Stimulated activated naive CD8-positive, alpha-beta T cell treated with anti-CD3 and anti-CD28 coated beads, Interleukin-15, amount 100 ng/mL, for 72 hours (primary cell): ENCODE measurements at regions not wholly inside any gene's neighbourhood (a gene's known extent, or its start where the extent isn't known, plus 50 kb on each side); places are given as distances from the start of the nearest gene placed in this dataset.

Source experiments
- ATAC-seq: fragments of 150-1000 bp; cut with Tn5 transposase; 2 replicates; pipeline ENCODE4 v1.10.0; 2021; ENCODE audit warnings: mild to moderate bottlenecking, moderate library complexity
- DNase-seq, 2 donors: peaks; one replicate each; pipeline ENCODE4 v3.0.0; 2021 to 2022
- H3K27ac Mint-ChIP-seq, 2 donors: one replicate each; pipeline ENCODE4 v1.8.0; 2022; ENCODE audit warnings: mild to moderate bottlenecking in 2 of 2, mixed read lengths in 2 of 2, moderate library complexity in 2 of 2
- H3K27me3 Mint-ChIP-seq: one replicate; pipeline ENCODE4 v1.8.0; 2022; ENCODE audit warnings: mixed read lengths
- H3K4me1 Mint-ChIP-seq: one replicate; pipeline ENCODE4 v1.8.0; 2022; ENCODE audit warnings: mild to moderate bottlenecking, mixed read lengths
- H3K4me3 Mint-ChIP-seq, 2 donors: one replicate each; pipeline ENCODE4 v1.8.0; 2022; ENCODE audit warnings: mild to moderate bottlenecking in 2 of 2, mixed read lengths in 2 of 2, moderate library complexity in 1 of 2
- H3K9me3 Mint-ChIP-seq, 2 donors: one replicate each; pipeline ENCODE4 v1.8.0; 2022; ENCODE audit warnings: mixed read lengths in 2 of 2

DNA sequence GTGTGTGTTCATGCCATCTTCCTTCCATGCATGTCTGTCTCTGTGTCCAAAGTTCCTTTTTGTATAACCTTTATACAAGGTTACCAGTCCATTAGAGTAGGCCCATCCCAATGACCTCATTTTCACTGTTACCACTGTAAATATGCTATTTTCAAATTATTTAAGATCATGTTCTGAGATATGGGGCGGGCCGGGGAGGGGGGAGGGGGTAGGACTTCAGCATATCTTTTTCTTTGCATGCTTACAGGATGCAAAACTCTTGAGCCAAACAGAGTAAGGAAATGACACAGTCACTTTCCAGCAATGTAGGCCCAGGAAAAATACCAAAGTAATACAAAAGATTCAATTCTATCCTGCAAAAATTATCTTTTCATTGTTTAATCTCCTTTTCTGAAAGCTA lies 124.1 kb upstream of the HNRNPA3 start:
- Mint-ChIP-seq H3K4me3 (no peak overlapping the region), H3K27ac (no peak overlapping the region), H3K9me3 (no peaks in the 10 kb centered on the region), H3K27me3 (peaks cover 9% of the 10 kb centered on the region), H3K4me1 (peaks cover 8% of the 10 kb centered on the region)
- ATAC-seq (no peak), DNase-seq (no peak)

DNA sequence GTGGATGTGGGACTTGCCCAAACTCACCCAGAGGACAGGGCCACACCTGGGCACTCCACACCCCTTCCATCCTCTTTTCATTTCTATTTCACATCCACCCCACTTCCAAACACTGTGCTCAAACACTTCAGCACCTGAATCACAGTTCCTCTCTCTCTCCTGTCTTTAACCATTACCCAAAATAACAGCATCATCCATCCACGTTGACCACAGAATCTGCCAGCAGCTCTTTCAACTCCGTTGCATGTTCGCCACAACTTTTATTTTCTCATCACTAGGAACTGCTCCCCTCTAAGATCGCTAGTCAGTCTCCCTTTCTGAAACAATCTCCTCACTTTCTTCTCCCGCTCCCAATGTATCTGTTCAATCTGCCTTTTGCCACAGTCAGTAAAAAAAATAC lies 121.6 kb upstream of the HNRNPA3 start:
- DNase-seq (no peak), ATAC-seq (peak; percentile 18)
- Mint-ChIP-seq H3K4me1 (peaks cover 8% of the 10 kb centered on the region), H3K4me3 (no peak overlapping the region), H3K27me3 (peaks cover 9% of the 10 kb centered on the region), H3K27ac (no peak overlapping the region), H3K9me3 (no peaks in the 10 kb centered on the region)

DNA sequence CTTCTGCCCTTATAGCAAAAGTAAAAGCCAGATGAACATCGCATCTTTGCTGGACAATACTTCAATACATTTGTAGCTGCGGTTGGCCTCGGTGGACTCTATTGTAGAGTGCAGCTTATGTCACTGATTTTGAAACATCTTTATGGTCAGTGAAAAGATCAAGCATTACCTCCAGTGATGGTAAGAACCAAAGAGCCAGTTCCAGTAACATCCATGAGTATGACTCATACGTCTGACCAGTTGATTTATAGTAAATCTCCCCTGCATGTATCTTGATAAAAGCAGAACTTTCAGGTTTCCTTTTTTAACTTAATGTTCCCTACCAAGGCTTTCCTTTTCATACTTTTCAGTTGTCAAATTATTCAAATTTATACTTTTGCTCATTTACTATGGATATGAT lies 119.2 kb upstream of the HNRNPA3 start:
- H3K27ac Mint-ChIP-seq, result peak overlapping the region in 1 of 2 donors; percentile 15
- no peak overlapping the region for H3K4me3 Mint-ChIP-seq
- no peaks in the 10 kb centered on the region for H3K9me3 Mint-ChIP-seq
- ATAC-seq (no peak), DNase-seq (no peak)
- H3K27me3 Mint-ChIP-seq, result peaks cover 9% of the 10 kb centered on the region
- H3K4me1 Mint-ChIP-seq, result peaks cover 8% of the 10 kb centered on the region

DNA sequence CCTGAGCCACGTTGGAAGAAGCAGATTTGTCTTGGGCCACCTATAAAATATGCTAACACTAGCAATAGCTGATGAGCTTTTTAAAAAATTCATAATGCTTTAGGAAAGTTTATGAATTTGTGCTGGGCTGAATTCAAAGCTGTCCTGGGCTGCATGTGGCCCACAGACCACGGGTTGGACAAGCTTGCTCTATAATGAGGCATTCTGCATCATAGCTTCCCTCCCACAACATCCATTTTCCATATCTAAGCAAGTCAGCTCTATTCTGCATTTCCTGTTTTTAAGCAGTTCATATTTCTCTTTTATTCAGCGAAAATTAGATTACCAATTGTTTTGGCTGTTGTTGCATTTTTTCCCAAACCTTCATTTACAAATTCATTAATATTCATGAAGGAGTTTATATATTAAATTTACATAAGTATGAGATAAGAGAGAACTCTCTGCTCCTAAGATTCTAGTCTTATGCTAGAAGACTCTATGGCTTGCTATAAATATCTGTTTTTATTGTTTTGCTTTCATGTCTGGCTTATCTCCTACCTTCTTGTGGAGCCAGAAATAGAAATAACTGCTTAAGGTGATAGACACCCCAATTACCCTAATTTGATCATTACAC lies 114.5 kb upstream of the HNRNPA3 start:
- Mint-ChIP-seq H3K9me3 (peaks cover 4 to 8% of the 10 kb centered on the region in 2 donors), H3K27me3 (no peaks in the 10 kb centered on the region), H3K4me1 (no peaks in the 10 kb centered on the region), H3K27ac (no peak overlapping the region), H3K4me3 (no peak overlapping the region)
- DNase-seq (no peak), ATAC-seq (no peak)

DNA sequence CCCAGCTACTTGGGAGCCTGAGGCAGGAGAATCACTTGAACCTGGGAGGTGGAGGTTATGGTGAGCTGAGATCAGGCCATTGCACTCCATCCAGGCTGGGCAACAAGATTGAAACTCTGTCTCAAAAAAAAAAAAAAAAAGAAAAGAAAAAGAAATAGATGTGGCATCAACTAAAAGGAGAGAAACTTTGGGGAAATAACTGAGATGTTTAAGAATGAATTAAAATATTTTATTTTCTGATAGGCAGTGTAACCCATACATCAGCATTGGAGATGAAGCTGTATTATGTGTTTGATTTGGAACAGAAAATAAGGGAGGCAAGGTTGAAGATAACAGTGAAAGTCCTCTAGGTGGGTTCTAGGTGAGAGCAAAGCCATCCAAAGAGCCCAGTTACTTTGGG lies 110.7 kb upstream of the HNRNPA3 start:
- Mint-ChIP-seq H3K27me3 (no peaks in the 10 kb centered on the region), H3K4me3 (no peak overlapping the region), H3K4me1 (no peaks in the 10 kb centered on the region), H3K9me3 (peaks cover 4 to 8% of the 10 kb centered on the region in 2 donors), H3K27ac (no peak overlapping the region)
- no peak for DNase-seq
- no peak for ATAC-seq

DNA sequence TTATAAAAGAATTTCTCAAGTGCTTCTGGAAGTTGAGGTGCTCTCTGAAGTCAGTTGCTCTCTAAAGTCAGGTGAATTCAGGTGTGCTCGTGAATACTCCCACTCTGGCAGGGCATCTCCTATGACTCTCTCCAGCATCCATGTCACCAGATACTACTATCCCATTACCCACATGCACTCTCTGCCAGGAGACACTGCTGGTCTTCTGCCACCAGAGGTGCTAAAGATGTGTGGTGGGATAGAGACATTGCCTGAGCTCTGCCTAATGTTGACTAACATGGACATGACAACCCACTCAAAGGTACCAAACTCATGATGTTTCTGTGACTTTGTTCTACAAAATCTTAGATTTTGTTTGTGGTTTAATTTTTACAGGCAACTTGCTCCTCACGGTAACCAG lies 106.4 kb upstream of the HNRNPA3 start:
- DNase-seq (no peak), ATAC-seq (peak; percentile 60)
- Mint-ChIP-seq H3K4me1 (no peaks in the 10 kb centered on the region), H3K9me3 (peaks cover 4 to 6% of the 10 kb centered on the region in 2 donors), H3K27me3 (no peaks in the 10 kb centered on the region), H3K4me3 (no peak overlapping the region), H3K27ac (no peak overlapping the region)

DNA sequence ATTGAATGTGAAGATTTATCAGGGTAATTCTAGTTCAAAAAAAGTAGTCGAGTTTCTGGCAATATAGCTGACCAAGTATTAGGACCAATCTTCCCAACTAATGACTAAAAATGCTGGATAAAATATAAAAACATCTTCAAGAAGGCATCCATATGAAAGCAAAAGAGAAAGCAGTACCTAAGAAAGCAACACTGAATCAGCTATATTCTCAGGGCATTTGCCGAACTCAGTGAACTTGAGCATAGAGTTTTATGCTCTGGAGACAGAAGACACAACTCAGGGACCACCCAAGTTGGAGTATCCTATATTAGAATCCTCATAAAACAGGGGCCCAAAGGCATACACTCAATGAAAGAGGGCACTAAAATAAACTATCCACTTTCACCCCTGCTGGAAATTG lies 103.7 kb upstream of the HNRNPA3 start:
- Mint-ChIP-seq H3K27ac (no peak overlapping the region), H3K9me3 (no peaks in the 10 kb centered on the region), H3K4me1 (no peaks in the 10 kb centered on the region), H3K4me3 (no peak overlapping the region), H3K27me3 (no peaks in the 10 kb centered on the region)
- DNase-seq (no peak), ATAC-seq (no peak)

DNA sequence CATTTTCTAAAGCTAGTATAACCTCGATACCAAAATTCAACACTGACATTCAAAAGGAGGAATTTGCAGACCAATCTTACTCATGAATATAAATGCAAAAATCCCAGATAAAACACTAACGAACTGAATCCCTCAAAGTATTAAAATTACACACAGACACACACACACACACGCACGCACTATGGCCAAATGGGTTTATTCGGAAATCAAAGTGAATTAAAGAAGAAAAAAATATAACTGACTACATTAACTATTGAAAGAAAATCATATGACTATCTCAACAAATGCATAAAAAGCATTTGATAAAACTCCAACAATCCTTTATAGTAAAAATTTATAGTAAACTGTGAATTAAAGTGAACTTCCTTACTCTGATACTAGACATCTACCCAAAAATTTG lies 97.9 kb upstream of the HNRNPA3 start:
- ATAC-seq, result no peak
- H3K9me3 Mint-ChIP-seq, result no peaks in the 10 kb centered on the region

DNA sequence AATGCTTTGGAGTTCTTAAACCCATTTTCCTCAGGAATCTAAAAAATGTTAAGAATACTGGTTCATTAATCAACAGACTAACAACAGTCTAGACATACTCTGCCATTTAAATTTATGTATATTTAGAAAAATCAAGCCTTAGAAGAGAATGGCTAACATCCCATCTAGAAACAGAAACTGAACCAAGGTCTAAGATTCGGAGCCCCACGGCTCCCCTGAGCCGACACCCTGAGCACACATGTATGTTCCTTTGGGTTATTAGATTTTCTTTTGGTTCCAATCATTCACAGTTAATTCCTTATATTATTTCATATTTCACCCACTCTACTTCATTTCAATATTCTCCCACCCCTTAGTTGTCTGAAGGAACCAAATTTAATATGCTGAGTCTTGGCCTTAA lies 94.8 kb upstream of the HNRNPA3 start:
- no peak for ATAC-seq
- Mint-ChIP-seq H3K4me3 (no peak overlapping the region), H3K4me1 (no peaks in the 10 kb centered on the region), H3K9me3 (no peaks in the 10 kb centered on the region), H3K27me3 (peaks cover 28% of the 10 kb centered on the region), H3K27ac (no peak overlapping the region)
- DNase-seq, result no peak

More for the DNA sequence above, 97.9 kb upstream of the HNRNPA3 start:
- no peak overlapping the region for H3K27ac Mint-ChIP-seq
- no peak for DNase-seq
- H3K4me1 Mint-ChIP-seq, result no peaks in the 10 kb centered on the region
- H3K4me3 Mint-ChIP-seq, result no peak overlapping the region
- peaks cover 20% of the 10 kb centered on the region for H3K27me3 Mint-ChIP-seq

DNA sequence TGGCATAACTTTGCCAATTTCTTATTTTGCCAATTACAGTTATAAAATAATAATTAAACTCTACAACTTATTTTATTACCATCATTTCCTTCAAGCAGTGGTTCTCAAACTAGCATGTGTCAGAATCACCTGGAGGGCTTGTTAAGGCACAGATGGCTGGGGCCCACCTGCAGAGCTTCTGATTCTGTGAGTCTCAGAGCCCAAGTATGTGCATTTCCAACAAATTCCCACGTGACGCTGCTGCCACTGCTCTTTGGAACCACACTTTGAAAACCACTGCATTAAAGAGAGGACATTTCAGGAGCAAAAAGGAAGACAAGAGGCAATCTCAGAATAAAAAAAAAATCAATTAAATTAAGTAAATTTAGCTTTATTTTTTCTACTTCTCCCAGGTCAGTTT lies 94.0 kb upstream of the HNRNPA3 start:
- Mint-ChIP-seq H3K4me3 (no peak overlapping the region), H3K27me3 (peaks cover 28% of the 10 kb centered on the region), H3K27ac (no peak overlapping the region), H3K9me3 (no peaks in the 10 kb centered on the region), H3K4me1 (no peaks in the 10 kb centered on the region)
- ATAC-seq, result no peak
- no peak for DNase-seq

DNA sequence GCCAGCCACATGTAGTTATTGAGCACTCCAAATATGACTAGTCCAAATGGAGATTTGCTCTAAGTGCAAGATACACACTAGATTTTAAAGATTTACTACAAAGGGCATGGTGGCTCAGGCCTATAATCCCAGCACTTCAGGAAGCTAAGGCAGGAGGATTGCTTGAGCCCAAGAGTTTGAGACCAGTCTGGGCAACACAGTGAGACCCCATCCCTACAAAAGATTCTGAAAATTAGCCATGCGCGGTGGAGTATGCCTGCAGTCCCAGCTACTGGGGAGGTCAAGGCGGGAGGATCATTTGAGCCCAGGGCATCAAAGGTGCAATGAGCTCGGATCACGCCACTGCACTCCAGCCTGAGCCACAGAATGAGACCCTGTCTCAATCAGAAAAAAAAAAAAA lies 93.5 kb upstream of the HNRNPA3 start:
- Mint-ChIP-seq H3K9me3 (no peaks in the 10 kb centered on the region), H3K4me3 (no peak overlapping the region), H3K27ac (no peak overlapping the region), H3K27me3 (peaks cover 28% of the 10 kb centered on the region), H3K4me1 (no peaks in the 10 kb centered on the region)
- ATAC-seq (no peak), DNase-seq (no peak)

DNA sequence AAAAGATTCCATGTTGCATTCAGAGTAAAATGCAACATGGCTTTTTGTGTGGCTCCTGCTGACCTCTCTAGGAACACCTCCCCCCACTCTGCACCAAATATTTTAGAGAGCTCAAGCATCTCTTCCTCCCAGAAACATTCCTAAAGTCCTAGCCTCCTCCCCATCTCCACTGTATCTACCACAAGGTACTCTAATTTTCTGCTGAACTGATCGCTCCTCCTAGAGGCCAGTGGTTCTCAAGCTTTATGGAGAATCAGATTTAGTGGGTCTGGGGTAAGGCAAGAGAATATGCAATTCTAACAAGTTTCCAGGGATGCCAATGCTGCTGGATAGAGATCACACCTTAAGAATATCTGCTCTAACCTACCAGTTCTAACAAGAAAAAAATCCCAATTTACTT lies 89.5 kb upstream of the HNRNPA3 start:
- DNase-seq (no peak), ATAC-seq (no peak)
- no peaks in the 10 kb centered on the region for H3K4me1 Mint-ChIP-seq
- H3K27ac Mint-ChIP-seq, result no peak overlapping the region
- H3K27me3 Mint-ChIP-seq, result peaks cover 25% of the 10 kb centered on the region
- no peaks in the 10 kb centered on the region for H3K9me3 Mint-ChIP-seq
- no peak overlapping the region for H3K4me3 Mint-ChIP-seq

DNA sequence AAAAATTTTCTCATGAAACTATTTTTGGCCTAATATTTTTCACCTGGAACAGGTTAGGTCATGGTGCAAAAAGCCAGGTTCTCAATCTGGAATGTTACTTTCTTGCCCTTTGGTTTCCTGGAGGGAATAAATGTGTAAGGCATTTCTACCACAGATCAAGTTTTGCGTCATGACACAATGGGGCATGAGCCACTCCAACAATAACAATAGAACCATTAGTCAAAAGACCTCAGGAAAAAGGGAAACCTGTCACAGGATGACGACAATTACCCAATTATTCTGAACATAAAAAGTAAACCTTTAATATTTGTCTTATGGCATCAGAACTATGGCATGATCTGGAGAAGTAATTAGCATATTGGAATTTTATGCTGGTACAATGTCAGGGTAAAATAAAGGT lies 88.2 kb upstream of the HNRNPA3 start:
- H3K4me3 Mint-ChIP-seq, result no peak overlapping the region
- no peaks in the 10 kb centered on the region for H3K4me1 Mint-ChIP-seq
- ATAC-seq (no peak), DNase-seq (no peak)
- H3K27me3 Mint-ChIP-seq, result peaks cover 15% of the 10 kb centered on the region
- no peak overlapping the region for H3K27ac Mint-ChIP-seq
- H3K9me3 Mint-ChIP-seq, result no peaks in the 10 kb centered on the region

DNA sequence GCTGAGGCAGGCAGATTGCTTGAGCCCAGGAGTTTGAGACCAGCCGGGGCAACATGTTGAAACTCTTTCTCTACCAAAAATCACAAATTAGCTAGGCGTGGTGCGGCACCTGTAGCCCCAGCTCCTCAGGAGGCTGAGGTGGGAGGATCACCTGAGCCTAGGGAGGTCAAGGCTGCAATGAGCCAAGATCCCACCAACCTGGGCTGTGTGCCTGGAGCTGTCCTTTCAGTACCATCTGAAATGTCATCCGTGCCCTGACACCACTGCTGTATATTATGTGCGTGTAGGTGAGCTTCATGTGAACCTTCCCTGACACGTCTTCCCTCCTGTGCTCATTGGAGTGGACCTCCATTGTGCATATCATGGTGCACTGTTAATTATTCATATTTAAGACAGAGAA lies 84.8 kb upstream of the HNRNPA3 start:
- DNase-seq, result no peak
- Mint-ChIP-seq H3K4me1 (peaks cover 6% of the 10 kb centered on the region), H3K27me3 (peaks cover 7% of the 10 kb centered on the region), H3K4me3 (no peak overlapping the region), H3K27ac (no peak overlapping the region), H3K9me3 (no peaks in the 10 kb centered on the region)
- ATAC-seq, result no peak

DNA sequence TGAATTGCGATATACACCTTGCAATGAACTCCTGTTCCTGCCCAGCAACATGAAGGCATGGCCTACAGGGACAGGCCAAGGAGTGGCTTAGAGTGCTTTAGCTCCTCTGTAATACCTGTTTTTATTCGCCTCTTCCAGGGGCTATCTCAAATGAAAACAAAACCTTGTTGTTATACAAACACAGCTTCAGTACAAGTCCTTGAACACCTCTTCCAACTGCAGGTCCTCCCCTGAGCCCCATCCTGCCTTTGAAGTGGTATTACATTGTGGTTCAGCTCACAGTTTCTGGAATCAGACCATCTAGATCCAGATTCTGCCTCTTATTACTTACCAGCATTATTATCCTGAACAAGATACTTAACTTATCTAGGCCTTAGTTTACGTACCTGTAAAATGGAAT lies 83.0 kb upstream of the HNRNPA3 start:
- Mint-ChIP-seq H3K27ac (no peak overlapping the region), H3K9me3 (no peaks in the 10 kb centered on the region), H3K4me3 (no peak overlapping the region), H3K27me3 (peaks cover 7% of the 10 kb centered on the region), H3K4me1 (peaks cover 6% of the 10 kb centered on the region)
- DNase-seq (no peak), ATAC-seq (no peak)

DNA sequence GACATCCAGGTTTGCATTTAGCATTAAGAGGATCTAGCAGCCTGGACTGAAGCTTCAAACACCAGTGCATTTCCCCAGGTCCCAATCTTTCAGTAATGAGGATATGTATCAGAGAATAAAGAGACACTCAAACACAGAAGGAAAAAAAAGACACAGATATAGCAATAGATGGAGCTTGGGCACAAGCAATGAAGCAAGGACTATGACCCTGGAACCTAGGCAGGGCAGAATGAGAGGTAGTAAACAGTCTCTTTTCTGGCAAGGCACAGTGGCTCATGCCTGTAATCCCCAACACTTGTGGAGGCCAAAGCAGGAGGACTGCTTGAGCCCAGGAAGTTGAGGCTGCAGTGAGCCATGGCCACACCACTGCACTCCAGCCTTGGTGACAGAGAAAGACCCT lies 80.7 kb upstream of the HNRNPA3 start:
- Mint-ChIP-seq H3K27me3 (no peaks in the 10 kb centered on the region), H3K9me3 (no peaks in the 10 kb centered on the region), H3K4me3 (no peak overlapping the region), H3K27ac (no peak overlapping the region), H3K4me1 (peaks cover 6% of the 10 kb centered on the region)
- DNase-seq (no peak), ATAC-seq (no peak)

DNA sequence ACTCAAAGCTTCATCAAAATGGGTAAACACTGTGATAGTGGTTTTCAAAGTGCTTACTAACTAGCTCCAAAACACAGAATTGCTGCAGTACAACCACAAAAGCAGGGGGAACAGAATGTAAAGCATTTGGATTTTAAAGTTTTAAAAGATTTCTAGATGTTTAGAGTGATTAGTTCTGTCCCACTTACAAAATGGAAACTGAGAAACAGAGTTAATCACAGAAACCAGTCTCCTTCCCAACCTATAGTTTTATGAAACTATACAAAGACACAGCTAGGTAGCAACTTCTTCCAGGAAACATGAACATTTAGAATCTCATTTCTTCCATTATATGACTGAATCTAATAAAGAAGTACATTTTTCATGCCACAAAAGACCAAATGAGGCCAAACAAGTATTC lies 73.8 kb upstream of the HNRNPA3 start:
- H3K27me3 Mint-ChIP-seq, result peaks cover 19% of the 10 kb centered on the region
- H3K4me3 Mint-ChIP-seq, result peak overlapping the region; percentile 14 to 33
- DNase-seq (no peak), ATAC-seq (peak; percentile 63)
- no peaks in the 10 kb centered on the region for H3K9me3 Mint-ChIP-seq
- peak overlapping the region in 1 of 2 donors; percentile 4 for H3K27ac Mint-ChIP-seq
- peaks cover 17% of the 10 kb centered on the region for H3K4me1 Mint-ChIP-seq
